K562 (cell line): ENCODE measurements at regions not wholly inside any gene's neighbourhood (a gene's known extent, or its start where the extent isn't known, plus 50 kb on each side); places are given as distances from the start of the nearest gene placed in this dataset.

Experiments
- CREM ChIP-seq: IDR thresholded peaks from 2 replicates; pipeline ENCODE4 v1.6.1; 2014; ENCODE audit warnings: antibody characterized with exemption, low read depth
- E2F3 ChIP-seq: fragments of 250-450 bp; sonication (Bioruptor Pico); IDR thresholded peaks from 2 replicates; pipeline ENCODE4 v1.4.0; 2020; ENCODE audit warnings: mild to moderate bottlenecking
- FOS ChIP-seq: IDR thresholded peaks from 3 replicates; pipeline ENCODE4 v1.6.1; 2011; ENCODE audit not compliant: insufficient read length; ENCODE audit errors: extremely low read depth
- FOSL1 ChIP-seq: fragments of 200-800 bp; sonication (Bioruptor generic); conservative IDR thresholded peaks from 2 replicates; pipeline ENCODE4 v1.6.1; 2016; ENCODE audit warnings: missing genetic modification characterization, missing compliant biosample characterization
- GATAD2A ChIP-seq: fragments of 450-650 bp; IDR thresholded peaks from 2 replicates; pipeline ENCODE4 v1.6.1; 2017
- GTF2A2 ChIP-seq: IDR thresholded peaks from 2 replicates; pipeline ENCODE4 v1.6.1; 2016; ENCODE audit warnings: mild to moderate bottlenecking, missing genetic modification characterization, missing compliant biosample characterization
- ILK ChIP-seq: fragments of 450-650 bp; IDR thresholded peaks from 2 replicates; pipeline ENCODE4 v1.6.1; 2016; ENCODE audit warnings: missing genetic modification characterization, low read depth, mild to moderate bottlenecking, missing compliant biosample characterization, moderate library complexity, borderline replicate concordance
- KLF10 ChIP-seq: fragments of 250-450 bp; sonication (Bioruptor Pico); IDR thresholded peaks from 2 replicates; pipeline ENCODE4 v1.6.1; 2021; ENCODE audit warnings: matching md5 sums
- LEF1 ChIP-seq: fragments of 450-650 bp; IDR thresholded peaks from 2 replicates; pipeline ENCODE4 v1.6.1; 2016; ENCODE audit warnings: mild to moderate bottlenecking
- NRF1 ChIP-seq, 2 experiments: fragments of 450-650 bp; IDR thresholded peaks in 1 of 2; conservative IDR thresholded peaks in 1 of 2; 2 replicates each; pipeline ENCODE4 v1.6.1; 2014; ENCODE audit warnings: mild to moderate bottlenecking in 2 of 2
- RHOXF2B ChIP-seq: fragments of 250-450 bp; sonication (Bioruptor Pico); conservative IDR thresholded peaks from 2 replicates; pipeline ENCODE4 v1.5.1; 2021
- SNRNP70 ChIP-seq: fragments of 200-400 bp; formaldehyde crosslinking; optimal IDR thresholded peaks from 2 replicates; pipeline ENCODE3; 2017; ENCODE audit warnings: low read depth, low read length
- TAF7 ChIP-seq: fragments of 450-650 bp; IDR thresholded peaks from 2 replicates; pipeline ENCODE4 v1.6.1; 2016; ENCODE audit warnings: missing genetic modification characterization, missing compliant biosample characterization
- ZNF253 ChIP-seq: fragments of 250-450 bp; sonication (Bioruptor Pico); conservative IDR thresholded peaks from 2 replicates; pipeline ENCODE4 v1.6.1; 2021; ENCODE audit warnings: mild to moderate bottlenecking
- ZNF586 ChIP-seq: fragments of 450-650 bp; formaldehyde crosslinking; conservative IDR thresholded peaks from 2 replicates; pipeline ENCODE4 v1.4.0; 2020; ENCODE audit warnings: mild to moderate bottlenecking, moderate library complexity
- TF ChIP-seq, protein P1 (sequence below): fragments of 250-450 bp; sonication (Bioruptor Pico); IDR thresholded peaks from 2 replicates; pipeline ENCODE4 v1.4.0; 2020
- TF ChIP-seq, protein P2 (sequence below): fragments of 250-450 bp; sonication (Bioruptor Pico); IDR thresholded peaks from 2 replicates; pipeline ENCODE4 v1.9.0; 2021; ENCODE audit warnings: mild to moderate bottlenecking, inconsistent platforms
- TF ChIP-seq, protein P3 (sequence below): fragments of 450-650 bp; IDR thresholded peaks from 2 replicates; pipeline ENCODE4 v1.7.0; 2016; ENCODE audit warnings: borderline replicate concordance
- TF ChIP-seq, protein P4 (sequence below): fragments of 450-650 bp; IDR thresholded peaks from 2 replicates; pipeline ENCODE4 v1.6.1; 2016; ENCODE audit warnings: antibody characterized with exemption
- TF ChIP-seq, protein P5 (sequence below): fragments of 450-650 bp; IDR thresholded peaks from 2 replicates; pipeline ENCODE4 v1.6.1; 2014; ENCODE audit warnings: low read depth, mild to moderate bottlenecking, moderate library complexity, borderline replicate concordance

DNA sequence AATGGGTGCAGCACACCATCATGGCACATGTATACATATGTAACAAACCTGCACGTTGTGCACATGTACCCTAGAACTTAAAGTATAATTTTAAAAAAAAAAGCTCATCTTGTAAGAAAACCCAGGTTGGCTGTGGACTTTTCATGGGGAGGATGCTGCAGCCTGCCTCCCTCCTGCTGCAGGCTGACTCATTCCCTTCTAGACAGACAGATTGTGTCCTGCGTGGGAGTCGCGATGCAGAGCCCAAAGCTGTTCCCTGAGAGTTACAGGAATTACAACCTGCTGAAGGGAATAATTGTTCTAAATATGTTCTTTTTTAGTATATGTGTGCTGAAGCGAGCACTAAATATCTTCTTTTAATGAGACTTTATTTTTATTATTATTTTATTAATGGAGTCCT is 93.2 kb downstream of the TBX19 start (continued):
- TF ChIP-seq CREM (0 out of 2 replicates have a peak, but pooled peaks have one; percentile 31), FOSL1 (tag) (peak; percentile 85), ZNF253 (no peak), TAF7 (no peak), RHOXF2B (no peak), SNRNP70 (no peak), ZNF586 (CRISPR knock-in tag) (no peak), LEF1 (no peak), GATAD2A (no peak), ILK (tag) (no peak), KLF10 (CRISPR knock-in tag) (no peak), NRF1 (conservative IDR thresholded peaks at IDR 0.05 in 1 of 2, IDR thresholded peaks at IDR 0.05 in 1 of 2) (peak in 1 of 2 experiments; percentile 23; a peak in 1 of 4 replicates), E2F3 (CRISPR knock-in tag) (no peak), GTF2A2 (tag) (no peak), FOS (peak; percentile 24)
- TF ChIP-seq, protein P1, sequence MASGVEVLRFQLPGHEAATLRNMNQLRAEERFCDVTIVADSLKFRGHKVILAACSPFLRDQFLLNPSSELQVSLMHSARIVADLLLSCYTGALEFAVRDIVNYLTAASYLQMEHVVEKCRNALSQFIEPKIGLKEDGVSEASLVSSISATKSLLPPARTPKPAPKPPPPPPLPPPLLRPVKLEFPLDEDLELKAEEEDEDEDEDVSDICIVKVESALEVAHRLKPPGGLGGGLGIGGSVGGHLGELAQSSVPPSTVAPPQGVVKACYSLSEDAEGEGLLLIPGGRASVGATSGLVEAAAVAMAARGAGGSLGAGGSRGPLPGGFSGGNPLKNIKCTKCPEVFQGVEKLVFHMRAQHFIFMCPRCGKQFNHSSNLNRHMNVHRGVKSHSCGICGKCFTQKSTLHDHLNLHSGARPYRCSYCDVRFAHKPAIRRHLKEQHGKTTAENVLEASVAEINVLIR, result no peak
- TF ChIP-seq, protein P2, sequence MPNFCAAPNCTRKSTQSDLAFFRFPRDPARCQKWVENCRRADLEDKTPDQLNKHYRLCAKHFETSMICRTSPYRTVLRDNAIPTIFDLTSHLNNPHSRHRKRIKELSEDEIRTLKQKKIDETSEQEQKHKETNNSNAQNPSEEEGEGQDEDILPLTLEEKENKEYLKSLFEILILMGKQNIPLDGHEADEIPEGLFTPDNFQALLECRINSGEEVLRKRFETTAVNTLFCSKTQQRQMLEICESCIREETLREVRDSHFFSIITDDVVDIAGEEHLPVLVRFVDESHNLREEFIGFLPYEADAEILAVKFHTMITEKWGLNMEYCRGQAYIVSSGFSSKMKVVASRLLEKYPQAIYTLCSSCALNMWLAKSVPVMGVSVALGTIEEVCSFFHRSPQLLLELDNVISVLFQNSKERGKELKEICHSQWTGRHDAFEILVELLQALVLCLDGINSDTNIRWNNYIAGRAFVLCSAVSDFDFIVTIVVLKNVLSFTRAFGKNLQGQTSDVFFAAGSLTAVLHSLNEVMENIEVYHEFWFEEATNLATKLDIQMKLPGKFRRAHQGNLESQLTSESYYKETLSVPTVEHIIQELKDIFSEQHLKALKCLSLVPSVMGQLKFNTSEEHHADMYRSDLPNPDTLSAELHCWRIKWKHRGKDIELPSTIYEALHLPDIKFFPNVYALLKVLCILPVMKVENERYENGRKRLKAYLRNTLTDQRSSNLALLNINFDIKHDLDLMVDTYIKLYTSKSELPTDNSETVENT (CRISPR knock-in tag), result no peak
- TF ChIP-seq, protein P3, sequence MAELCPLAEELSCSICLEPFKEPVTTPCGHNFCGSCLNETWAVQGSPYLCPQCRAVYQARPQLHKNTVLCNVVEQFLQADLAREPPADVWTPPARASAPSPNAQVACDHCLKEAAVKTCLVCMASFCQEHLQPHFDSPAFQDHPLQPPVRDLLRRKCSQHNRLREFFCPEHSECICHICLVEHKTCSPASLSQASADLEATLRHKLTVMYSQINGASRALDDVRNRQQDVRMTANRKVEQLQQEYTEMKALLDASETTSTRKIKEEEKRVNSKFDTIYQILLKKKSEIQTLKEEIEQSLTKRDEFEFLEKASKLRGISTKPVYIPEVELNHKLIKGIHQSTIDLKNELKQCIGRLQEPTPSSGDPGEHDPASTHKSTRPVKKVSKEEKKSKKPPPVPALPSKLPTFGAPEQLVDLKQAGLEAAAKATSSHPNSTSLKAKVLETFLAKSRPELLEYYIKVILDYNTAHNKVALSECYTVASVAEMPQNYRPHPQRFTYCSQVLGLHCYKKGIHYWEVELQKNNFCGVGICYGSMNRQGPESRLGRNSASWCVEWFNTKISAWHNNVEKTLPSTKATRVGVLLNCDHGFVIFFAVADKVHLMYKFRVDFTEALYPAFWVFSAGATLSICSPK, result no peak
- TF ChIP-seq, protein P4, sequence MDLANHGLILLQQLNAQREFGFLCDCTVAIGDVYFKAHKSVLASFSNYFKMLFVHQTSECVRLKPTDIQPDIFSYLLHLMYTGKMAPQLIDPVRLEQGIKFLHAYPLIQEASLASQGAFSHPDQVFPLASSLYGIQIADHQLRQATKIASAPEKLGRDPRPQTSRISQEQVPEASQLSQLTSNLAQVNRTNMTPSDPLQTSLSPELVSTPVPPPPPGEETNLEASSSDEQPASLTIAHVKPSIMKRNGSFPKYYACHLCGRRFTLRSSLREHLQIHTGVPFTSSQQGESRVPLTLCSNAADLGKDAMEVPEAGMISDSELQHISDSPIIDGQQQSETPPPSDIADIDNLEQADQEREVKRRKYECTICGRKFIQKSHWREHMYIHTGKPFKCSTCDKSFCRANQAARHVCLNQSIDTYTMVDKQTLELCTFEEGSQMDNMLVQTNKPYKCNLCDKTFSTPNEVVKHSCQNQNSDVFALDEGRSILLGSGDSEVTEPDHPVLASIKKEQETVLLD, result no peak
- TF ChIP-seq, protein P5, sequence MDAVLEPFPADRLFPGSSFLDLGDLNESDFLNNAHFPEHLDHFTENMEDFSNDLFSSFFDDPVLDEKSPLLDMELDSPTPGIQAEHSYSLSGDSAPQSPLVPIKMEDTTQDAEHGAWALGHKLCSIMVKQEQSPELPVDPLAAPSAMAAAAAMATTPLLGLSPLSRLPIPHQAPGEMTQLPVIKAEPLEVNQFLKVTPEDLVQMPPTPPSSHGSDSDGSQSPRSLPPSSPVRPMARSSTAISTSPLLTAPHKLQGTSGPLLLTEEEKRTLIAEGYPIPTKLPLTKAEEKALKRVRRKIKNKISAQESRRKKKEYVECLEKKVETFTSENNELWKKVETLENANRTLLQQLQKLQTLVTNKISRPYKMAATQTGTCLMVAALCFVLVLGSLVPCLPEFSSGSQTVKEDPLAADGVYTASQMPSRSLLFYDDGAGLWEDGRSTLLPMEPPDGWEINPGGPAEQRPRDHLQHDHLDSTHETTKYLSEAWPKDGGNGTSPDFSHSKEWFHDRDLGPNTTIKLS, result no peak
